Activated CD8-positive, alpha-beta T cell treated with anti-CD3 and anti-CD28 coated beads for 36 hours (primary cell): ENCODE measurements at regions not wholly inside any gene's neighbourhood (a gene's known extent, or its start where the extent isn't known, plus 50 kb on each side); places are given as distances from the start of the nearest gene placed in this dataset.

Experiments used
- ATAC-seq: fragments of 200-7000 bp; cut with Tn5 transposase; one replicate; pipeline ENCODE4 v1.10.0; 2021; ENCODE audit warnings: mild to moderate bottlenecking, moderate library complexity
- CTCF ChIA-PET: fragments of 350-600 bp; sonication (Branson Sonifier 250); formaldehyde crosslinking; loops from one replicate; lab custom pipeline; 2021; ENCODE audit warnings: antibody characterized with exemption; lab: Charles Lee
- POLR2A ChIA-PET: fragments of 350-600 bp; sonication (Branson Sonifier 250); formaldehyde crosslinking; loops from one replicate; lab custom pipeline; 2021; ENCODE audit warnings: antibody characterized with exemption; lab: Charles Lee
- DNase-seq: peaks from one replicate; pipeline ENCODE4 v3.0.0-alpha.2; 2020
- H3K27ac Mint-ChIP-seq: one replicate; pipeline ENCODE4 v1.8.0; 2021; ENCODE audit warnings: mild to moderate bottlenecking, mixed read lengths
- H3K27me3 Mint-ChIP-seq: one replicate; pipeline ENCODE4 v1.8.0; 2021; ENCODE audit warnings: mixed read lengths
- H3K36me3 Mint-ChIP-seq: one replicate; pipeline ENCODE4 v1.8.0; 2021; ENCODE audit warnings: low read depth, mixed read lengths
- H3K4me1 Mint-ChIP-seq: one replicate; pipeline ENCODE4 v1.8.0; 2021; ENCODE audit warnings: low read depth, mixed read lengths
- H3K4me3 Mint-ChIP-seq: one replicate; pipeline ENCODE4 v1.8.0; 2021; ENCODE audit warnings: mild to moderate bottlenecking, moderate library complexity, mixed read lengths
- H3K9me3 Mint-ChIP-seq: one replicate; pipeline ENCODE4 v1.8.0; 2021; ENCODE audit warnings: mixed read lengths
- CTCF ChIP-seq: fragments of 200-600 bp; IDR thresholded peaks from one replicate; pipeline ENCODE4 v1.8.0; 2022; ENCODE audit warnings: antibody characterized with exemption, mild to moderate bottlenecking
- intact Hi-C: fragments of 100-400 bp; cut with micrococcal nuclease; formaldehyde crosslinking; loops from one replicate; pipeline ENCODE4 v1.10.0; 2022

- CTCF ChIA-PET, result no interaction called here
- POLR2A ChIA-PET, result no interaction called here
- no peak for DNase-seq
- Mint-ChIP-seq H3K36me3 (no peaks in the 10 kb centered on the region), H3K4me1 (no peaks in the 10 kb centered on the region), H3K27me3 (no peaks in the 10 kb centered on the region), H3K27ac (no peak overlapping the region), H3K4me3 (no peak overlapping the region), H3K9me3 (no peaks in the 10 kb centered on the region)
- intact Hi-C loops, result no loop called here
- no peak for ATAC-seq
- TF ChIP-seq CTCF, result no peak
These were observed 1198.6 kb upstream of the EPHA6 start for GRCh38 chr3:95615592-95616310.

- no peak for DNase-seq
- H3K36me3 Mint-ChIP-seq, result no peaks in the 10 kb centered on the region
- intact Hi-C loops, result no loop called here
- TF ChIP-seq CTCF, result no peak
- no peak overlapping the region for H3K4me3 Mint-ChIP-seq
- no peak overlapping the region for H3K27ac Mint-ChIP-seq
- no peaks in the 10 kb centered on the region for H3K4me1 Mint-ChIP-seq
- POLR2A ChIA-PET, result no interaction called here
- peaks cover 4% of the 10 kb centered on the region for H3K9me3 Mint-ChIP-seq
- no peaks in the 10 kb centered on the region for H3K27me3 Mint-ChIP-seq
- no peak for ATAC-seq
- CTCF ChIA-PET, result no interaction called here
These were observed 1188.3 kb upstream of the EPHA6 start for GRCh38 chr3:95626107-95626506.

GRCh38 chr3:95627293-95627692, 1187.1 kb upstream of the EPHA6 start:
- CTCF ChIA-PET, result no interaction called here
- H3K4me3 Mint-ChIP-seq, result no peak overlapping the region
- no peaks in the 10 kb centered on the region for H3K36me3 Mint-ChIP-seq
- POLR2A ChIA-PET, result no interaction called here
- ATAC-seq, result no peak
- peaks cover 2% of the 10 kb centered on the region for H3K9me3 Mint-ChIP-seq
- no peaks in the 10 kb centered on the region for H3K27me3 Mint-ChIP-seq
- intact Hi-C loops, result no loop called here
- DNase-seq, result no peak
- no peaks in the 10 kb centered on the region for H3K4me1 Mint-ChIP-seq
- no peak for TF ChIP-seq CTCF
- no peak overlapping the region for H3K27ac Mint-ChIP-seq

GRCh38 chr3:95627697-95628096, 1186.7 kb upstream of the EPHA6 start:
- Mint-ChIP-seq H3K27ac (no peak overlapping the region), H3K27me3 (no peaks in the 10 kb centered on the region), H3K4me1 (no peaks in the 10 kb centered on the region), H3K9me3 (peaks cover 2% of the 10 kb centered on the region), H3K4me3 (no peak overlapping the region), H3K36me3 (no peaks in the 10 kb centered on the region)
- CTCF ChIA-PET, result no interaction called here
- POLR2A ChIA-PET, result no interaction called here
- no peak for TF ChIP-seq CTCF
- ATAC-seq (no peak), DNase-seq (no peak)
- intact Hi-C loops, result no loop called here

GRCh38 chr3:95629802-95630201, 1184.6 kb upstream of the EPHA6 start:
- H3K9me3 Mint-ChIP-seq, result peaks cover 4% of the 10 kb centered on the region
- no peaks in the 10 kb centered on the region for H3K27me3 Mint-ChIP-seq
- TF ChIP-seq CTCF, result no peak
- no peak overlapping the region for H3K27ac Mint-ChIP-seq
- ChIA-PET CTCF (no interaction called here), POLR2A (no interaction called here)
- no peaks in the 10 kb centered on the region for H3K4me1 Mint-ChIP-seq
- H3K36me3 Mint-ChIP-seq, result no peaks in the 10 kb centered on the region
- DNase-seq (no peak), ATAC-seq (no peak)
- H3K4me3 Mint-ChIP-seq, result no peak overlapping the region
- intact Hi-C loops, result no loop called here
